HUDEP-2 (cell line): ENCODE measurements at regions not wholly inside any gene's neighbourhood (a gene's known extent, or its start where the extent isn't known, plus 50 kb on each side); places are given as distances from the start of the nearest gene placed in this dataset.
"Not testable (repeated sequence)": the region's sequence is repeated elsewhere in the genome, so short reads cannot be mapped to it uniquely, and the experiment has no call there.

ENCODE experiments used
- DNase-seq, 76 experiments: peaks; one replicate each; lab custom pipeline; 2025; ENCODE audit not compliant: unreplicated experiment in 76 of 76; lab: John Stamatoyannopoulos, UW

DNA sequence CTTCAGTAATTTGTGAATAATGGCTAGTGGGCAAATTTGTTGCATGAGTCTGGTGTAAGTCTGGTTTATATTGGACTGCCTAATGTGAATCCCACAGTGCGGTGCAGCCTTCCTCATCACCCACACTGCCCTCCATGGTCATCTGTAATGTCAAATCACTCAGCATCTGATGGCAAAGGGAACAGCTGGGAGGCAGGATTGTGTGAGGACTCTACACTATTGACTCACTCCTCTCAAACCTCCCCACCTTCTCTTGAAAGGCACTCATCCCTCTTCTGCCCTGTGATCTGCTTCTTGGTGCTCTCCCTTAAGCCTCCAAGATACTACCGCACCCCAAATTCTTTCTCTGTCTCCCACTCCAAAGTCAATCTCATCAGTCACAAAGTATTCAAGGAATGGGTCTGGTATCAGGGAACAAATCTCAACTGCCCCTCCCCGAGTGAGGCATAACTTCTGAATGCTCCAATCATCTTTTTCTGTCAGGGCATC is 146.0 kb upstream of the BEND6 start:
- DNase-seq = no peak

DNA sequence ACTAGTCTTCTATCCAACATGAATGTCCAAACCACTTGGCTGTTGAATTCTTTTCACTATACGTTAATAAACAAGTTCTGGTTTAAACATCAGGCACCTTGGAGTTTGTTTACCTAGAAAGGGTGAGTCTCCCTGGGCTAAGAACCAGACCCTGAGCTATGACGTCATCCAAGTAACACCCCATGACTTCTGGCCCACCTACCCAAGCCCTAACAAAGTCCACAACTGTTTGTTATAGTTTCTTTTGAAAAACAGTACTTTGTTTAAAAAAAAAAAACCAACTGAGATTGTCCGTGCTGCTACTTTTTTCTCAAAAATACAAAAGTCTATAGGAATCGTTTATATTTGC is 146.9 kb upstream of the BEND6 start:
- no peak for DNase-seq

DNA sequence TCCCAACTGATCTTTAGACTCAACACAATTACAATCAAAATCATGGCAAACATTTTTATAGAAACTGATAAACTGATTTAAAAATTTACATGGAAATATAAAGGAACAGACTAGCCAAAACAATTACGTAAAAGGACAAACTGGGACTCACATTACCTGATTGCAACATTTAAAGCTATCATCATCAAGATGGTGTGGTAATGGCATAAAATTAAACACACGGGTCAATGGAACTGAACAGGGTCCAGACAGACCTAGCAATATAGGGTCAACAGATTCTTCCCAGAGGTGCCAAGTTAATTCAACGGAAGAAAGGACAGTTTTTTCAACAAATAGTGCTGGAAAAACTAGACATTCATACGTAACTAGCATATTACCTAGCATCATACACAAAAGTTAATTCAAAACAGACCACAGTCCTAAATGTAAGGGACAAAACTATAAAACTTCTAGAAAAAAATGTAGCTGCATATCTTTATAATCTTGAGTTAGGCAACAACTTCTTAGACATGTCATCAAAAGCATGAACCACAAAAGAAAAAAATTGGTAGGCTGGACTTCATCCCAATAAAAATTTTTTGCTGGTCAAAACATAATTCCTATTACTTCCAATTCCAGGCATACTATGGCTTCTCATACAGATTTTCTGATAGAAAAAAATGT is 147.4 kb upstream of the BEND6 start:
- DNase-seq = no peak

DNA sequence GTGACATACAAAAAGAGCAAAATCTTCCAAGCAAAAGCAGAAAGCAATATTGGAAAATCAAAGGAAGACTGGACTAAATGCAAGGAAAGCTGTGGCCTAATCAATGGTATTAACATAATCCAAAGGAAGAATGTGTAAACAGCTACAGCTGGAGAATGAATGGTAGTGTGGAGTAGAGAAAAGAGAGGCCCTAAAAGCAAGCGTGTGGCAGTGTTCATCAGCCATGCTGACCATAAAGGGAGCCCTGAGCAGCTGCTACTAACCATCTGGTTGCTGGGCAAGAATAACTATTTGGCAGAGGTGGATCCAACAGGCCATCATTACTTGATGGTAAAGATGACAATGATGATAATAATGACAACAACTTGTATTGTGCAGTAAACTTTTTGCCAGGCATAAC is 148.5 kb upstream of the BEND6 start:
- DNase-seq = no peak

DNA sequence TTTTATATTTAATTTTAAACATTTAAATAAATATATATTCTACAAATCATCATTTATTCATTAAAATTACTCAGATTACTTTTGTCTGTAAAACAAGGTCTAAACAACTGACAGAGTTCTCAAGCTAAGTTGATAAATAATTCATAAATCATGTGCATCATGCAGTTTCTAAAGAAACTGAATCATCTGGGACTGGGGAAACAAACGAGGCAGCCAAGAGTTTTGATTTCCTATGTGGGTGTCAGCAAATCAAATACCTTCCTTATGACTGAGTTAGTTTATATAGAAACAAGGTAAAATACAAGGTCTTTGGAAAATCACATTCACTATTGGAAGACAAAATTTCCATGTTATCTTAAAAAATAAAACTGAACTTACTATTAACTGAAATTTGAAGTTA is 149.9 kb upstream of the BEND6 start:
- DNase-seq = no peak

DNA sequence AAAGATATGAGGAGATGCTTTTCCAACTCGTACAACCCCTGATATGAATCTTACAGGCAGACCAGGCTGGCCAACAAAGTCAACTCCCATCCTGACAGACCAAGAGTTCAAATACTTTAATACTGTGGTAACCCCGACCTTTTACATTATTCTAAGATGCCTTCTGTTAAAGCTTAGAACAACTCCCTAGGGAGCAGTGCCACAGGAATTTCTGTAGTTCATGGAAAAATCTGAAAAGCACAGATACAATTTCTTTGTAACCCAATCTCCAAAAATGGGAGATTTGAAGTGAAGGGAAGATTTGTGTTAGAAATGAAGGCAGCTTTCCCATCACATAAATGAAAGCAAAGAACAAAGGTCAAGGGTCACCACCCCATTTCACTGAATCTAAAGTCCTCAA is 151.3 kb upstream of the BEND6 start:
- no peak for DNase-seq

DNA sequence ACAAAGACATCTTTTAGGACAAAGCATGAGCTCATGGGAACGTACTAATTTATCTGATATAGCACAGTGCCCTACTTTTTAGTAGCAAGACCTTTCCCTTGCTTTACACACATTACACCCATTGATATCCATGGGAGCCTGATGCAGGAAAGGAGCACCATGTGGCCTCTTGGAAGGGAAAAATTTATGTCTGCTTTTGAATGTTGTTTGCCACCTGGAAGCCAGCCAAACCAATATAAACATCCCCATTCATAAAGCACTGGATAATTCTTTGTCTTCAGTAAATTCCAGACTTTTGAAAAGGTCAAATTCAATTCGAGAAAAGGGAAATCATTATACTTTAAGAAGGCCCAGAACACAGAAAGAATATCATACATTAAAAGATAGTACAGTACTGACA is 152.3 kb upstream of the BEND6 start:
- no peak for DNase-seq

DNA sequence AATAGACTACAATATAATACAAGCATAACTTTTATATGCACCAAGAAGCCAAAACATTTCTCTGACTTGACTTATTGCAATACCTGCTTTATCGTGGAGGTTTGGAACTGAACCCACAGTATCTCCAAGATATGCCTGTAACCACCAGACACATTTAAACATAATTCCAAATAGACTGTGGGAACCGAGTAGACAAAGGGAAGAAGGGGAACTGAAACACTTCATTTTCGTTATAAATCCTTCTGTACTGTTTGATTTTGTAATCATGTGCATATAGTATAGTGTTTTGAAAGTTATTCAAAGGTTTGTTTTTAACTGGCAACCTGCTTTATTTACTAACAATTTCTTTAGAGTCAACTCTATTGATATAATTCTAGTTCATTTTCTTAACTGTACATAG is 154.9 kb upstream of the BEND6 start:
- DNase-seq = no peak

DNA sequence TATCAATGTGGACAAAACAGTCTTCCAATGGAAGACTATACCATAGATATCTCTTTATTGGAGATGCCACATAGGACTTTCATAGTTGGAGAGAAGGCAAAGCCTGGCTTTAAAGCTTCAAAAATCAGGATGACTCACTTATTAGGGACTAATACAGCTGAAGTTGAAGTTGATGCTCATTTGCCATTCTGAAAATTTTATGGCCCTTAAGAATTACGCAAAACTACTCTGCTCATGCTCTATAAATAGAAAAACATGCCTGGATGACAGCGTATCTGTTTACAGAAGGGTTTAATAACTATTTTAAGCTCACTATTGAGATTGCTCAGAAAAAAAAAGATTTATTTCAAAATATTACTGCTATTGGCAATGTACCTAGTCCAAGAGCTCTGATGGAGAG is 155.5 kb upstream of the DST start:
- no peak for DNase-seq

DNA sequence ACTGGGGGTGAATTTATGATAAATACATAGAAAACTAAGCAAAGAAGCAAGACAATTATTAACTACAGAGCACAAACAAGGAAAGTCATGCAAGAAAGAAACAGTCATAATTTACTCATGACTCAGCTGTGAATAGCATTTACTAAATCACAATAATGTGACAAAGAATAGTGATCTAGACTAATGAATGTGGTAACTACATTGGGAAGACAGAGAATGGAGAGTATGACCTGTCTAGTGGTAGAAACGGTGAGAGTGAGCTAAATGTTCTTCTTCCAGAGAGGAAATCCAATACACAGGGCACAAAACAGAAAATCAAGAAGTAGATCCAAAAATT is 153.5 kb upstream of the DST start:
- DNase-seq = no peak

DNA sequence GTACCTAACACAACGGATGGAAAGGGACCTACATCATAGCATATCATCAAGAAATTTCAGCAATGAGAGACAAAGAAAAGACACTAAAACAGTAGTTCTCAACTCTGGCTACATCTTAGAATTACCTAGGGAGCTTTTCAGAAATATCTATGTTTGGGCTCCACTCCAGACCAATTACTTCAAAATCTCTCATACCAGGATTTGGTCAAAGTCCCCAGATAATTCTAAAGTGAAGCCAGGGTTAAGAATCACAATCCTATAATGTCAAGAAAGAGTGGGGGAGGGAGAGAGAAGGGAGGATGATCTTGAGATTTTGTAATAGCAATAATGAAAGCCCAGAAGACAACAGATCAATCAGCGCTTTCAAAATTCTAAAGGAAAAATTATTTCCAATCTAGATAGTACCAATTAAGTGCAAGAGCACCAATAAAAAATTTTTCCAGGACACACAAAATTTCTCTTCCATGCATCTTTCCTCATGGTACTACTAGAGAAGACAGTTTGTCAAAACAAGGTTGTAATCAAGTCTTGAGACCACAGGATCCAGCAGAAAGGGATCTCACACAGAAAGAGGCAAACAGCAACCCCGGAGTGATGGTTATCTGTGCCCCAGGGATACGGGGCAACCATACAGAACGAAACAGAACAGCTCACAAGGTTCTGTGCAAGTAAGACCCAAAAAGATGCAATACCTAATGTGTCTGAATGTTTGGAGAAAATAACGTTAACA is 152.9 kb upstream of the DST start:
- no peak for DNase-seq

DNA sequence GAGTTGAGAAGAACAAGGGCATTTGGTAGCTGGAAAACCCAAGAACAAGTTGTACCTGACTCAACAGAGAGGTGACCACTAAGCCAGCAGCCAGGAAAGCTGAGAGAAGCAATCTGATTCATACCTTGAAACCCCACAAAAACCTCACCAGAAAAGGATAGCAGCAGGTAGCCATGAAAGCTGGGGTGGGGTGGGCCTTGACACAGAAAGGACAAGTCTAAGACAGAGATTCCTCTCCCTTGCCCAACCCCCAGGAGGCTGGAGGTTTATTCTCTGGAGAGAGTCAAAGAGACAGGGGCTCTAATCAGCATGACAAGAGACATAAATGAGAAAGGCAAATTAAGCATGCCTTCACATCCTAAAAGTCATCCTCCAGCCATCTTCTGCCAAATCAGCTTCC is 151.7 kb upstream of the DST start:
- no peak for DNase-seq

DNA sequence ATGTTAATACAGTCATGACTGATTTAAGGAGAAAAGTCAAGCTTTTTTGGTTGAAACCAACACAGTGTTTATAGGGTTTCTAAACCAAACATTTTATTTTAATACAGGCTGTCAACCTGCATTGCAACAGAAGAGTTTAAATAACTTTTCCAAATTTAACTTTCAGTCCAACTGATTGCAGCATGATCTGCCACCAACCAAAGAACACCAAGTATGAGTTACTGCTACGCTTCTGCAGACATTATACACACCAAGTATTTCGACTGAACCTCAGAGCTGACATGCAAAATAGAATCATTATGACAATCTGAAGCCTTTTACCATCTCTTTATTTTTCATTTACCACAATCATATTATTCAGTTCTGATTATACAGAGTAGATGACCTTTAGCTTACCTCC is 151.2 kb upstream of the DST start:
- DNase-seq = no peak

DNA sequence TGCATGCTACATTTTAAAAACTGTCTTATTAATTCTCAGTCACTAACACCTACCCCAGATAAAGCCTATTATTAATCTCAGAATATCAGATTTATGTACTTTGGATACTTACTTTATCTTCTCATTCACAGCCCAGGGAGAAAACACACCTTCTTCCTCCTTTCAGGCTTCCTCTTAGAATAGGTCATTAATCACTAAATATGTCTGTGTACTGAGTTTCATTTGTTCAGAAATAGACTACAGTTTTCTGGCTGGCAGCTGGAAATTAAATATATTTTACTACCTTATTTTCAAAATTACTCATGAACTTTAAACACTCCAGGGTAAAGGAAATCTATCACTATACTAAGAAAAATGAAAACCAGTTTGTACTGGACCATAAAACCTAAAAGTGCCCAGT is 147.7 kb upstream of the DST start:
- no peak for DNase-seq

DNA sequence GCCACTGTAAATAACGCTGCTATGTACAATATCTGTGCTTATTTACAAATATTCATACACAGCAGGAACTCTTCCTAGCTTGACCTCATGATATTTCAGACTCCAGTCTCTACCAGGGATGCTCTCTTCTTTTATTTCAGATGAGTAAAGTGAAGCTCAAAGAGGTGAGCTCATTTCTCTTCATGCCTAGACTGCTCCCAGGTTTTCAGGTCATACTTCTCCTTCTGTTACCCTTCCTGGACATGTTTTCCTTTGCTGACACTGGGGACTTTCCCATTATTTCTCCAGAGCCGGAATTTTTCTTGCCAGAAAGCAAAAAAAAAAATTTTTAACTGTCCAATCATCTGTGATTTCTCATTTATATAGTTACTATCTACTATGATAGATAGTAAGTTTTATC is 147.2 kb upstream of the DST start:
- no peak for DNase-seq

DNA sequence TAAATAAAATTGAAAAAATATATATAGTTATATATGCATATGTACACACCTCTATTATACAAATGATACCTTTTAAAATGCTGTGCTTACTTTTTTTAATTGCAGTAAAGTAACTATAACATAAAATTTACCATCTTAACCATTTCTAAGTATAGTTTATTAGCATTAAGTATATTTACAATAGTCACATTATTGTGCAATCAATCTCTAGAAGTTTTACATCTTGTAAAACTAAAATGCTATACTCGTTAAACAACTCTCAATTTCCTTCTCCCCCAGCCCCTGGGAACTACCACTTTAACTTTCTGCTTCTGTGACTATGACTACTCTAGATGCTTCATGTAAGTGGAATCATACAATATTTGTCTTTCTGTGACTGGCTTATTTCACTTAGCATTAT is 146.7 kb upstream of the DST start:
- no peak for DNase-seq

DNA sequence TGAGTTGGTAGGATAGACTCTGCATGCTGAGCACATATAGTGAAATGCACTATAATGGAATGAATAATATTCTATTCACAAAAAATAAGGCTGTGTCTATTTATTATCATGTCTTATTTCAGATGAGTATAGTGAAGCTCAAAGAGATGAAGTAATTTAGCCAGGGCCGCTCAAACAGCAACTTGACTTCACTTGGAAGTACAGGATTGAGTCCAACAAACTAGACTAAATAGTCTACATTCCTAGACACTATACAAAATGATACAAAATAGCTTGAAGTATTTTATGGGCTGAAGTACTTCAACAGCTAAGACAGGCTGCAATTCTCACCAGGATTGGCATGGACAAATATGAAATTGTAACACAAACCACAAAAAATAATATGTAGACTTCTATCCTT is 144.5 kb upstream of the DST start:
- no peak for DNase-seq

DNA sequence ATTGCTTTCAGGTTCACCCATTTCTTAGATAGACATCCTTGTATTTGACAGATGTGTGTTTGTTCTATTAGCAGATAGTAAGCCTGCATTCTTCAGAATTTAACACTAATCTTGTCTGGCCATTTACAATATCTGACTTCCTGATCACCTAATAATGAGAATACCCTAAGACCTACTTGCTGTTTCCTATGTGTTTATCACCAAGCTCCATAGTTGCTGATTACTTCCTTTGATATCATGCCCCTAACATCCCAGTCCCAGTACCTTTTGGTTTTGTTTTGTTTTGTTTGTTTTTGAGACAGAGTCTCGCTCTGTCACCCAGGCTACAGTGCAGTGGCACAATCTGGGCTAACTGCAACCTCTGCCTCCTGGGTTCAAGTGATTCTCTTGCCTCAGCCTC is 143.6 kb upstream of the DST start:
- no peak for DNase-seq

DNA sequence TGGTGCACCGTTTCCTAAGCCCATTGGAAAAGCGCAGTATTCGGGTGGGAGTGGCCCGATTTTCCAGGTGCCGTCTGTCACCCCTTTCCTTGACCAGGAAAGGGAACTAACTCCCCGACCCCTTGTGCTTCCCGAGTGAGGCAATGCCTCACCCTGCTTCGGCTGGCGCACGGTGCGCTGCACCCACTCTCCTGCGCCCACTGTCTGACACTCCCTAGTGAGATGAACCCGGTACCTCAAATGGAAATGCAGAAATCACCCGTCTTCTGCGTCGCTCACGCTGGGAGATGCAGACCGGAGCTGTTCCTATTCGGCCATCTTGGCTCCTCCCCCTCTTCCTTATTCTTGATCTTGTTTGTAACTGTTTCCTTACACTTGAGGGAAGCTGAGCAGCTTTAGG is 142.8 kb upstream of the DST start:
- DNase-seq = not testable (repeated sequence)

DNA sequence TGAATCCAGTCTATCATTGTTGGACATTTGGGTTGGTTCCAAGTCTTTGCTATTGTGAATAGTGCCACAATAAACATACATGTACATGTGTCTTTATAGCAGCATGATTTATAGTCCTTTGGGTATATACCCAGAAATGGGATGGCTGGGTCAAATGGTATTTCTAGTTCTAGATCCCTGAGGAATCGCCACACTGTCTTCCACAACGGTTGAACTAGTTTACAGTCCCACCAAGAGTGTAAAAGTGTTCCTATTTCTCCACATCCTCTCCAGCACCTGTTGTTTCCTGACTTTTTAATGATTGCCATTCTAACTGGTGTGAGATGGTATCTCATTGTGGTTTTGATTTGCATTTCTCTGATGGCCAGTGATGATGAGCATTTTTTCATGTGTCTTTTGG is 137.4 kb upstream of the DST start:
- DNase-seq = not testable (repeated sequence)

DNA sequence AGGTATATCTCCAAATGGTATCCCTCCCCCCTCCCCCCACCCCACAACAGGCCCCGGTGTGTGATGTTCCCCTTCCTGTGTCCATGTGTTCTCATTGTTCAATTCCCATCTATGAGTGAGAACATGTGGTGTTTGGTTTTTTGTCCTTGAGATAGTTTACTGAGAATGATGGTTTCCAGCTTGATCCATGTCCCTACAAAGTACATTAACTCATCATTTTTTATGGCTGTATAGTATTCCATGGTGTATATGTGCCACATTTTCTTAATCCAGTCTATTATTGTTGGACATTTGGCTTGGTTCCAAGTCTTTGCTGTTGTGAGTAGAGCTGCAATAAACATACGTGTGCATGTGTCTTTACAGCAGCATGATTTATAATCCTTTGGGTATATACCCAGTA is 135.8 kb upstream of the DST start:
- DNase-seq = not testable (repeated sequence)

DNA sequence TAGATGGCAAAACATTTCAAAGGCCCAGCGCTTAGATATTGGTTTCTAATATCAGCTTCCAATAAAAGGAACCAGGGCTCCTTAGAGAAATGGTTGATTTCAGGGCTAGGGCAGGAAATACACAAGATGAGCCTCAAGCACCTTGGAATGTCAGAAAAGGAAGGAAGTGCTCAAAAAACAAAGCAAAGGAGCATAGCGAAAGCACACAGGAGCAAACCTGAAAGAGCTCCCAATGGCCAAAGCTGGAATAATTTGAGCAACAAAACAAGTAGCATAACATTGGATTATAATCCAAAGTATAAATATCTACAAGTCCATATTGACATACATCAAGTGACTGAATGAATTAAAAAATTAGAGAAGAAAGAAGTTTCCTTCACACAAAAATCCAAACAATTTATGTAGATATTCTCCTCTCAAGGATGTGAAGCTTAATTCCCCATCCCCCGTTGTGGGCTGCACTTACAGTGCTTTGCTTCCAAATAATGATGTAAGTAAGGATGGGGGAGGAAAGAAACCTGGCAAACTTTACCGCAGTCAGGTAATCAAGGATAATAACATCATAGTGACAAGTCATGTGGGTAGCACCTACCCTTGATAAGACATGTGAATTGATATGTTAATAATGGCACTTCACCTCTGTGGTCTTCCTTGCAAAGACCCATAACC is 132.9 kb upstream of the DST start:
- DNase-seq = no peak
